SJSA1 (cell line): ENCODE measurements at regions not wholly inside any gene's neighbourhood (a gene's known extent, or its start where the extent isn't known, plus 50 kb on each side); places are given as distances from the start of the nearest gene placed in this dataset.
"Not testable (repeated sequence)": the region's sequence is repeated elsewhere in the genome, so short reads cannot be mapped to it uniquely, and the experiment has no call there.

Experiments
- DNase-seq, 2 experiments: peaks; one replicate each; pipeline ENCODE4 v3.0.0-alpha.2; 2015 to 2020; ENCODE audit warnings: low spot score in 2 of 2, low read depth in 1 of 2
- H3K27ac ChIP-seq: fragments of 250-450 bp; sonication (Bioruptor Pico); 2 replicates; pipeline ENCODE4 v1.5.1; 2020; ENCODE audit warnings: mild to moderate bottlenecking, moderate library complexity
- H3K27me3 ChIP-seq: fragments of 250-450 bp; sonication (Bioruptor Pico); replicated peaks from 2 replicates; pipeline ENCODE4 v1.5.1; 2020; ENCODE audit warnings: mild to moderate bottlenecking, moderate library complexity
- H3K36me3 ChIP-seq: fragments of 250-450 bp; sonication (Bioruptor Pico); 2 replicates; pipeline ENCODE4 v1.5.1; 2020; ENCODE audit warnings: mild to moderate bottlenecking
- H3K4me1 ChIP-seq: fragments of 250-450 bp; sonication (Bioruptor Pico); replicated peaks from 2 replicates; pipeline ENCODE4 v1.6.1; 2021; ENCODE audit warnings: mild to moderate bottlenecking
- H3K4me3 ChIP-seq: fragments of 250-450 bp; sonication (Bioruptor Pico); 2 replicates; pipeline ENCODE4 v1.5.1; 2020; ENCODE audit warnings: mild to moderate bottlenecking
- H3K9me3 ChIP-seq: fragments of 250-450 bp; sonication (Bioruptor Pico); replicated peaks from 2 replicates; pipeline ENCODE4 v1.5.1; 2020; ENCODE audit warnings: mild to moderate bottlenecking

- DNase-seq, result peak in 1 of 2 experiments; percentile 22
- Histone ChIP-seq H3K4me1 (peaks cover 21% of the 10 kb centered on the region), H3K4me3 (no peak overlapping the region), H3K27ac (peak overlapping the region; percentile 52), H3K9me3 (no peaks in the 10 kb centered on the region), H3K27me3 (no peaks in the 10 kb centered on the region), H3K36me3 (no peaks in the 10 kb centered on the region)
These were observed 118.6 kb upstream of the DAB2 start for GRCh38 chr5:39543335-39543734.

GRCh38 chr5:39542511-39543285 is 117.9 kb upstream of the DAB2 start:
- H3K27ac ChIP-seq, result peak overlapping the region; percentile 52
- DNase-seq, result no peak
- no peaks in the 10 kb centered on the region for H3K36me3 ChIP-seq
- H3K4me1 ChIP-seq, result peaks cover 19% of the 10 kb centered on the region
- no peaks in the 10 kb centered on the region for H3K9me3 ChIP-seq
- no peak overlapping the region for H3K4me3 ChIP-seq
- H3K27me3 ChIP-seq, result no peaks in the 10 kb centered on the region

- no peaks in the 10 kb centered on the region for H3K36me3 ChIP-seq
- H3K27ac ChIP-seq, result no peak overlapping the region
- peaks cover 11% of the 10 kb centered on the region for H3K4me1 ChIP-seq
- no peaks in the 10 kb centered on the region for H3K27me3 ChIP-seq
- no peak overlapping the region for H3K4me3 ChIP-seq
- no peaks in the 10 kb centered on the region for H3K9me3 ChIP-seq
- DNase-seq, result no peak
These were observed 117.1 kb upstream of the DAB2 start for GRCh38 chr5:39541920-39542319.

- no peaks in the 10 kb centered on the region for H3K36me3 ChIP-seq
- no peak overlapping the region for H3K27ac ChIP-seq
- H3K4me3 ChIP-seq, result no peak overlapping the region
- no peaks in the 10 kb centered on the region for H3K9me3 ChIP-seq
- DNase-seq, result no peak
- no peaks in the 10 kb centered on the region for H3K27me3 ChIP-seq
- peaks cover 10% of the 10 kb centered on the region for H3K4me1 ChIP-seq
These were observed 114.7 kb upstream of the DAB2 start for GRCh38 chr5:39539470-39539869.

- no peak for DNase-seq
- Histone ChIP-seq H3K4me3 (no peak overlapping the region), H3K27me3 (no peaks in the 10 kb centered on the region), H3K27ac (no peak overlapping the region), H3K9me3 (no peaks in the 10 kb centered on the region), H3K4me1 (peaks cover 10% of the 10 kb centered on the region; the same call in 1 of the 2 replicates), H3K36me3 (no peaks in the 10 kb centered on the region)
These were observed 109.9 kb upstream of the DAB2 start for GRCh38 chr5:39534690-39535089.

GRCh38 chr5:39533749-39534148 is 109.0 kb upstream of the DAB2 start:
- no peak for DNase-seq
- H3K27ac ChIP-seq, result no peak overlapping the region
- peaks cover 10% of the 10 kb centered on the region; the same call in 1 of the 2 replicates for H3K4me1 ChIP-seq
- no peak overlapping the region for H3K4me3 ChIP-seq
- no peaks in the 10 kb centered on the region for H3K27me3 ChIP-seq
- H3K36me3 ChIP-seq, result no peaks in the 10 kb centered on the region
- H3K9me3 ChIP-seq, result no peaks in the 10 kb centered on the region

- Histone ChIP-seq H3K9me3 (no peaks in the 10 kb centered on the region), H3K27me3 (no peaks in the 10 kb centered on the region), H3K36me3 (no peaks in the 10 kb centered on the region), H3K4me1 (peaks cover 11% of the 10 kb centered on the region), H3K27ac (no peak overlapping the region), H3K4me3 (no peak overlapping the region)
- DNase-seq, result no peak
These were observed 107.7 kb upstream of the DAB2 start for GRCh38 chr5:39532511-39532910.

- no peaks in the 10 kb centered on the region for H3K9me3 ChIP-seq
- peaks cover 22% of the 10 kb centered on the region for H3K4me1 ChIP-seq
- H3K36me3 ChIP-seq, result no peaks in the 10 kb centered on the region
- H3K27me3 ChIP-seq, result no peaks in the 10 kb centered on the region
- DNase-seq, result no peak
- H3K27ac ChIP-seq, result no peak overlapping the region
- H3K4me3 ChIP-seq, result no peak overlapping the region
These were observed 106.5 kb upstream of the DAB2 start for GRCh38 chr5:39531306-39531705.

GRCh38 chr5:39526914-39527477 is 102.2 kb upstream of the DAB2 start:
- Histone ChIP-seq H3K4me1 (peaks cover 24% of the 10 kb centered on the region), H3K4me3 (no peak overlapping the region), H3K9me3 (no peaks in the 10 kb centered on the region), H3K27ac (peak overlapping the region; percentile 55), H3K36me3 (no peaks in the 10 kb centered on the region), H3K27me3 (no peaks in the 10 kb centered on the region)
- DNase-seq, result peak in 1 of 2 experiments; percentile 34

GRCh38 chr5:39525781-39526180 is 101.0 kb upstream of the DAB2 start:
- not testable (repeated sequence) for H3K27me3 ChIP-seq, H3K36me3 ChIP-seq, DNase-seq, H3K9me3 ChIP-seq, H3K4me3 ChIP-seq, H3K27ac ChIP-seq
- H3K4me1 ChIP-seq, result peaks cover 28% of the 10 kb centered on the region

GRCh38 chr5:39525271-39525670 is 100.5 kb upstream of the DAB2 start:
- Histone ChIP-seq H3K27ac (no peak overlapping the region), H3K9me3 (peaks cover 3% of the 10 kb centered on the region; the same call in 1 of the 2 replicates), H3K4me1 (peaks cover 33% of the 10 kb centered on the region), H3K36me3 (no peaks in the 10 kb centered on the region), H3K4me3 (no peak overlapping the region), H3K27me3 (no peaks in the 10 kb centered on the region)
- no peak for DNase-seq

GRCh38 chr5:39523821-39524220 is 99.0 kb upstream of the DAB2 start:
- DNase-seq, result no peak
- no peaks in the 10 kb centered on the region for H3K36me3 ChIP-seq
- H3K4me3 ChIP-seq, result no peak overlapping the region
- peaks cover 42% of the 10 kb centered on the region for H3K4me1 ChIP-seq
- H3K27ac ChIP-seq, result peak overlapping the region; percentile 28; the same call in 1 of the 2 replicates
- H3K9me3 ChIP-seq, result peaks cover 3% of the 10 kb centered on the region; the same call in 1 of the 2 replicates
- no peaks in the 10 kb centered on the region for H3K27me3 ChIP-seq

GRCh38 chr5:39521940-39522590 is 97.3 kb upstream of the DAB2 start:
- Histone ChIP-seq H3K9me3 (peaks cover 3% of the 10 kb centered on the region; the same call in 1 of the 2 replicates), H3K36me3 (no peaks in the 10 kb centered on the region), H3K4me3 (no peak overlapping the region), H3K27ac (no peak overlapping the region), H3K27me3 (no peaks in the 10 kb centered on the region), H3K4me1 (peaks cover 49% of the 10 kb centered on the region)
- no peak for DNase-seq
